Astrocyte (in vitro differentiated cells and primary cell): ENCODE measurements at regions not wholly inside any gene's neighbourhood (a gene's known extent, or its start where the extent isn't known, plus 50 kb on each side); places are given as distances from the start of the nearest gene placed in this dataset.

Experiments used
- DNase-seq: peaks from one replicate; pipeline ENCODE4 v3.0.0-alpha.2; 2010; ENCODE audit warnings: low read depth
- FAIRE-seq: peaks from 2 replicates; lab custom pipeline; 2011; peaks lifted over from hg19 to GRCh38; lab: Jason Lieb, UNC
- H2AFZ ChIP-seq: 2 replicates; pipeline ENCODE4 v1.6.0; 2012; ENCODE audit warnings: low read depth, low read length, inconsistent platforms
- H3K27ac ChIP-seq: 2 replicates; pipeline ENCODE4 v1.5.1; 2011; ENCODE audit warnings: low read depth, low read length, inconsistent platforms
- H3K27me3 ChIP-seq: 2 replicates; pipeline ENCODE4 v1.6.0; 2011; ENCODE audit warnings: low read length, inconsistent platforms; ENCODE audit not compliant: insufficient read depth
- H3K36me3 ChIP-seq: 2 replicates; pipeline ENCODE4 v1.5.1; 2011; ENCODE audit warnings: low read length, inconsistent platforms; ENCODE audit not compliant: insufficient read depth
- H3K4me1 ChIP-seq: 2 replicates; pipeline ENCODE4 v1.5.1; 2011; ENCODE audit warnings: low read length, inconsistent platforms; ENCODE audit not compliant: insufficient read depth
- H3K4me2 ChIP-seq: 2 replicates; pipeline ENCODE4 v1.6.0; 2012; ENCODE audit warnings: low read length, inconsistent platforms
- H3K4me3 ChIP-seq: 2 replicates; pipeline ENCODE4 v1.5.1; 2011; ENCODE audit warnings: low read depth, mild to moderate bottlenecking, low read length, inconsistent platforms; ENCODE audit not compliant: insufficient read depth
- H3K79me2 ChIP-seq: 2 replicates; pipeline ENCODE4 v1.6.0; 2012; ENCODE audit warnings: mild to moderate bottlenecking, low read length, inconsistent platforms; ENCODE audit not compliant: insufficient read depth
- H3K9ac ChIP-seq: 2 replicates; pipeline ENCODE4 v1.6.0; 2012; ENCODE audit warnings: mild to moderate bottlenecking, low read length, inconsistent platforms
- H3K9me3 ChIP-seq: 2 replicates; pipeline ENCODE4 v1.5.1; 2012; ENCODE audit warnings: low read depth, mild to moderate bottlenecking, low read length, inconsistent platforms; ENCODE audit not compliant: insufficient read depth
- H4K20me1 ChIP-seq: 2 replicates; pipeline ENCODE4 v1.6.0; 2012; ENCODE audit warnings: low read length, inconsistent platforms; ENCODE audit not compliant: insufficient read depth
- H3K27ac Mint-ChIP-seq: one replicate; pipeline ENCODE4 v1.8.0; 2021; ENCODE audit warnings: mild to moderate bottlenecking, mixed read lengths; ENCODE audit not compliant: unreplicated experiment
- H3K27me3 Mint-ChIP-seq: one replicate; pipeline ENCODE4 v1.8.0; 2021; ENCODE audit warnings: low read depth, mixed read lengths; ENCODE audit not compliant: unreplicated experiment
- H3K36me3 Mint-ChIP-seq: one replicate; pipeline ENCODE4 v1.8.0; 2021; ENCODE audit warnings: low read depth, mixed read lengths; ENCODE audit not compliant: unreplicated experiment
- H3K4me1 Mint-ChIP-seq: one replicate; pipeline ENCODE4 v1.8.0; 2021; ENCODE audit warnings: low read depth, mixed read lengths; ENCODE audit not compliant: unreplicated experiment
- H3K4me3 Mint-ChIP-seq: one replicate; pipeline ENCODE4 v1.8.0; 2021; ENCODE audit warnings: mild to moderate bottlenecking, moderate library complexity, mixed read lengths; ENCODE audit not compliant: unreplicated experiment
- H3K9me3 Mint-ChIP-seq: one replicate; pipeline ENCODE4 v1.8.0; 2021; ENCODE audit warnings: mild to moderate bottlenecking, mixed read lengths; ENCODE audit not compliant: unreplicated experiment
- CTCF ChIP-seq: IDR thresholded peaks from 2 replicates; pipeline ENCODE4 v1.5.1; 2011; ENCODE audit warnings: low read depth, mild to moderate bottlenecking, inconsistent platforms, low read length, moderate library complexity; ENCODE audit not compliant: insufficient read depth
- EZH2 ChIP-seq: IDR thresholded peaks from 2 replicates; pipeline ENCODE4 v1.6.1; 2012; ENCODE audit warnings: mild to moderate bottlenecking, low read length, inconsistent platforms; ENCODE audit not compliant: insufficient read depth

DNA sequence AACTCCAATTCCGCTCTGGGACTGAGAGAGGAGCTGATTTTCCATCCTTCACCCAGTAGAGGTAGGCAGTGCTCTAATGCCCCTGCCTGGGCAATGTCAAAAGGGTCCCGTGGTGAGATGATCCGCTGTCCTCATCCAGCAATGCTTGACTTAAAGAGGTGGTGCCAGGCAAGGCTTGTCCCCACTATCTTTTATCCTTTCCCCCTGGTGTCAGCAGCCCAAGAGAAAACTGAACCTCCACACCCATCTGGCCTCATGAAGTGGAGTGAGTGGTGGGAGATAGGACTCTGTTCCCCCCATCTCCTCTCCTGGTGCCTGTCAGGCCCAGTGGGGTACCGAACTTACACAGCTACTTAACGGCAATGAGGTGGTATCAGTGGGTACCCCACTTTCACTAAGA lies 107.1 kb downstream of the ABHD5 start:
- no peak overlapping the region for H3K4me3 Mint-ChIP-seq
- H3K4me2 ChIP-seq: no peak overlapping the region
- TF ChIP-seq CTCF (no peak), EZH2 (no peak)
- peaks cover 9% of the 10 kb centered on the region for H3K4me1 Mint-ChIP-seq
- H3K9ac ChIP-seq: no peak overlapping the region
- FAIRE-seq (no peak), DNase-seq (no peak)
- H2AFZ ChIP-seq: no peak overlapping the region
- peaks cover 3% of the 10 kb centered on the region for H3K27me3 ChIP-seq
- no peaks in the 10 kb centered on the region for H3K79me2 ChIP-seq
- H4K20me1 ChIP-seq: no peaks in the 10 kb centered on the region
- H3K4me3 ChIP-seq: no peak overlapping the region
- no peaks in the 10 kb centered on the region for H3K4me1 ChIP-seq
- H3K27ac ChIP-seq: no peak overlapping the region
- H3K27ac Mint-ChIP-seq: no peak overlapping the region
- H3K36me3 Mint-ChIP-seq: no peaks in the 10 kb centered on the region
- H3K9me3 ChIP-seq: no peaks in the 10 kb centered on the region
- H3K27me3 Mint-ChIP-seq: peaks cover 17% of the 10 kb centered on the region
- H3K9me3 Mint-ChIP-seq: peaks cover 14% of the 10 kb centered on the region
- no peaks in the 10 kb centered on the region for H3K36me3 ChIP-seq

GRCh38 chr3:43810797-43811196 lies 120.1 kb downstream of the ABHD5 start:
- H3K9me3 Mint-ChIP-seq: peaks cover 1% of the 10 kb centered on the region
- peaks cover 21% of the 10 kb centered on the region for H3K27me3 Mint-ChIP-seq
- Histone ChIP-seq H3K4me1 (no peaks in the 10 kb centered on the region), H3K79me2 (no peaks in the 10 kb centered on the region), H3K27ac (no peak overlapping the region), H4K20me1 (no peaks in the 10 kb centered on the region), H3K9ac (no peak overlapping the region), H3K27me3 (no peaks in the 10 kb centered on the region), H3K36me3 (no peaks in the 10 kb centered on the region), H2AFZ (no peak overlapping the region), H3K4me2 (no peak overlapping the region), H3K4me3 (no peak overlapping the region), H3K9me3 (no peaks in the 10 kb centered on the region)
- no peaks in the 10 kb centered on the region for H3K36me3 Mint-ChIP-seq
- FAIRE-seq: no peak
- TF ChIP-seq CTCF (no peak), EZH2 (no peak)
- no peaks in the 10 kb centered on the region for H3K4me1 Mint-ChIP-seq
- no peak overlapping the region for H3K4me3 Mint-ChIP-seq
- no peak for DNase-seq
- H3K27ac Mint-ChIP-seq: no peak overlapping the region

DNA sequence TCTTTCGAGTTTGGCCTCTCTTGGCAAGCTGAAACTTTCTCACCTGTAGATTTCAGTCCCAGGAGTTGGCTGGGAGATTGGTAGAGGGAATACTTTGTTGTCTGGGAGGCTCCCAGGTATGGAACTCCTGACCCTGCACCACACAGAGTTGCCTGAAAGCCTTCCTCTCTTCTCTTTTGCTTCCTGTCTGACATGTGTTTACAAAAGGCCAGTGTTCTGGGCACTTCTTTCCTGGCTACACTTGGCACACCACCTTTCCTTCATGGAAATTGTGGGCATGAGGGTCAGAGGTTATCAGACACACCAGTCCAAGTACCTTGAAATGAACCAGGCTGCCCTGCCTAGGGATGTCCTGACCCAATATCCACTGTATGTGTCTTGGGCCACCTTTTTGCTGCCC lies 123.7 kb downstream of the ABHD5 start:
- Mint-ChIP-seq H3K27me3 (peaks cover 18% of the 10 kb centered on the region), H3K9me3 (peaks cover 3% of the 10 kb centered on the region)

More for the DNA sequence above, 123.7 kb downstream of the ABHD5 start:
- TF ChIP-seq CTCF (no peak), EZH2 (no peak)
- DNase-seq (no peak), FAIRE-seq (no peak)
- Mint-ChIP-seq H3K4me1 (no peaks in the 10 kb centered on the region), H3K4me3 (no peak overlapping the region), H3K36me3 (no peaks in the 10 kb centered on the region), H3K27ac (no peak overlapping the region)
- no peaks in the 10 kb centered on the region for H3K4me1 ChIP-seq
- no peaks in the 10 kb centered on the region for H4K20me1 ChIP-seq
- H3K27me3 ChIP-seq: no peaks in the 10 kb centered on the region
- no peak overlapping the region for H3K27ac ChIP-seq
- H2AFZ ChIP-seq: no peak overlapping the region
- no peak overlapping the region for H3K4me3 ChIP-seq
- no peaks in the 10 kb centered on the region for H3K79me2 ChIP-seq
- no peaks in the 10 kb centered on the region for H3K36me3 ChIP-seq
- H3K9ac ChIP-seq: no peak overlapping the region
- no peak overlapping the region for H3K4me2 ChIP-seq
- H3K9me3 ChIP-seq: no peaks in the 10 kb centered on the region
